ENCODE measurements at regions not wholly inside any gene's neighbourhood (a gene's known extent, or its start where the extent isn't known, plus 50 kb on each side); places are given as distances from the start of the nearest gene placed in this dataset.

DNA sequence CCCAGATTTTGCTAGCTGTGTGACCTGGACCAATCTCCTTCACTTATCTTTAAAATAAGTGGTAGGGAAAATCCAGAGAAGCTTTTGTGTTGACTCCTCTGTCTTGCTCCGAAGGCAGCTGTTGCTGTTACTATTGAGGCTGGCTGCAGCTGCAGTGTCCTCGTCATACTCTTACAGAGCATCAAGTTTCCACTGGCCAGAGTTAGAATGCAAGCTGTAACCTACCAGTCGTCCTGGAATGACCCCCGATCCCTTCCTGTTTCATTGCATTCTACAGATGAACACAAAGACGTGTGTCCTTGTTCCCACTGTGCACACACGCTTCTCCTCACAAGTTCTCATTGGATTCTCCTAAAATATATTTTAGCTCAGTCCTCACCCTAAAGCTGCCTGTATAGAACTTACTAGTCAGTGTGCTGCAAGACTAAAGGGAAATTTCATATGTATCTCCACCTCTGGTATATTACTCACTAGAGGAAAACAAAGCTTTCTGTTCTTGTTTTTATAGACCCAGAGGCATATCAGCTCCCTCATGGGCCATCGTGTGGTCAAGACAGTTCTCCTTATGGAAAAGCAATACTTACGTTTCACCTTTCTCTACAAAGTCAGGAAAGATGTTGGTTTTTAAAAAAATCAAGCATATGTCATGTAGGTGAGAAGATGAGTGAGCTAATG lies 589.8 kb downstream of the LMO7 start:
- TF ChIP-seq POLR2A (IDR thresholded peaks at IDR 0.05; ENCODE audit: low read depth, low read length) = no peak
- no peak for TF ChIP-seq POLR2AphosphoS5 (IDR thresholded peaks at IDR 0.05; ENCODE audit: low read depth, low read length)
- no peak for TF ChIP-seq TAF1 (IDR thresholded peaks at IDR 0.05; ENCODE audit: low read depth, low read length)
- no peak for TF ChIP-seq PAX5 (IDR thresholded peaks at IDR 0.05; ENCODE audit: insufficient read depth, low read length, severe bottlenecking)
- TF ChIP-seq SPI1 (IDR thresholded peaks at IDR 0.05; ENCODE audit: low read depth, low read length) = no peak
- no peak for TF ChIP-seq POU2F2 (IDR thresholded peaks at IDR 0.05; ENCODE audit: low read depth, low read length)
